WTC11 (cell line): ENCODE measurements at regions not wholly inside any gene's neighbourhood (a gene's known extent, or its start where the extent isn't known, plus 50 kb on each side); places are given as distances from the start of the nearest gene placed in this dataset.

Experiments
- ATAC-seq: fragments of 200-7000 bp; cut with Tn5 transposase; 2 replicates; pipeline ENCODE4 v1.10.0; 2021; ENCODE audit warnings: mild to moderate bottlenecking, moderate library complexity
- CTCF ChIA-PET: fragments of 300-600 bp; sonication (Branson Sonifier 250); formaldehyde crosslinking; loops from one replicate; lab custom pipeline; 2021; ENCODE audit warnings: antibody characterized with exemption; lab: Charles Lee
- POLR2A ChIA-PET: fragments of 350-600 bp; sonication (Branson Sonifier 250); formaldehyde crosslinking; loops from one replicate; lab custom pipeline; 2021; ENCODE audit warnings: antibody characterized with exemption; lab: Charles Lee
- DNase-seq: peaks from one replicate; pipeline ENCODE4 v3.0.0; 2021; ENCODE audit warnings: low spot score
- H3K27ac Mint-ChIP-seq: 2 replicates; pipeline ENCODE4 v1.8.0; 2021; ENCODE audit warnings: mixed read lengths
- H3K27me3 Mint-ChIP-seq: 2 replicates; pipeline ENCODE4 v1.8.0; 2021; ENCODE audit warnings: low read depth, mild to moderate bottlenecking, moderate library complexity, mixed read lengths
- H3K36me3 Mint-ChIP-seq: 2 replicates; pipeline ENCODE4 v1.8.0; 2021; ENCODE audit warnings: mixed read lengths
- H3K4me1 Mint-ChIP-seq: 2 replicates; pipeline ENCODE4 v1.8.0; 2022; ENCODE audit warnings: mixed read lengths
- H3K4me3 Mint-ChIP-seq: 2 replicates; pipeline ENCODE4 v1.8.0; 2021; ENCODE audit warnings: mild to moderate bottlenecking, moderate library complexity, mixed read lengths
- H3K9me3 Mint-ChIP-seq: 2 replicates; pipeline ENCODE4 v1.8.0; 2021; ENCODE audit warnings: mixed read lengths
- ATF6 ChIP-seq: sonication (generic); formaldehyde crosslinking; IDR thresholded peaks from 2 replicates; pipeline ENCODE4 v1.8.1; 2023; ENCODE audit warnings: mild to moderate bottlenecking, missing genetic modification reagents
- CBFB ChIP-seq: sonication (generic); formaldehyde crosslinking; IDR thresholded peaks from 2 replicates; pipeline ENCODE4 v1.8.1; 2022; ENCODE audit warnings: mild to moderate bottlenecking, low read depth, missing genetic modification reagents
- CTCF ChIP-seq: fragments of 200-600 bp; IDR thresholded peaks from 2 replicates; pipeline ENCODE4 v1.8.0; 2022; ENCODE audit warnings: antibody characterized with exemption
- ETV6 ChIP-seq: sonication (generic); formaldehyde crosslinking; IDR thresholded peaks from 2 replicates; pipeline ENCODE4 v1.8.1; 2022; ENCODE audit warnings: mild to moderate bottlenecking, missing genetic modification reagents
- FOXJ3 ChIP-seq: sonication (generic); formaldehyde crosslinking; IDR thresholded peaks from 2 replicates; pipeline ENCODE4 v1.9.0; 2021; ENCODE audit warnings: missing genetic modification reagents, mild to moderate bottlenecking, borderline replicate concordance
- FOXP1 ChIP-seq: sonication (generic); formaldehyde crosslinking; IDR thresholded peaks from 2 replicates; pipeline ENCODE4 v1.8.0; 2022; ENCODE audit warnings: missing genetic modification reagents, mild to moderate bottlenecking, moderate library complexity, borderline replicate concordance
- GRHL2 ChIP-seq: fragments of 250-450 bp; sonication (Bioruptor Pico); IDR thresholded peaks from 2 replicates; pipeline ENCODE4 v1.8.0; 2022; ENCODE audit warnings: mild to moderate bottlenecking, moderate library complexity; ENCODE audit not compliant: insufficient replicate concordance, severe bottlenecking
- GTF2I ChIP-seq: fragments of 250-450 bp; sonication (Bioruptor Pico); conservative IDR thresholded peaks from 2 replicates; pipeline ENCODE4 v1.4.0; 2021; ENCODE audit warnings: mild to moderate bottlenecking
- JAZF1 ChIP-seq: fragments of 250-450 bp; sonication (Bioruptor Pico); IDR thresholded peaks from 2 replicates; pipeline ENCODE4 v1.9.0; 2021; ENCODE audit warnings: moderate library complexity, mild to moderate bottlenecking, inconsistent platforms
- MYBL2 ChIP-seq: sonication (generic); formaldehyde crosslinking; IDR thresholded peaks from 2 replicates; pipeline ENCODE4 v1.8.1; 2023; ENCODE audit warnings: mild to moderate bottlenecking, moderate library complexity, missing genetic modification reagents
- NFATC4 ChIP-seq: fragments of 250-450 bp; sonication (Bioruptor Pico); IDR thresholded peaks from 2 replicates; pipeline ENCODE4 v1.9.0; 2021; ENCODE audit warnings: mild to moderate bottlenecking
- NR2C2 ChIP-seq: sonication (generic); formaldehyde crosslinking; IDR thresholded peaks from 2 replicates; pipeline ENCODE4 v1.8.0; 2022; ENCODE audit warnings: mild to moderate bottlenecking, missing genetic modification reagents
- RORB ChIP-seq: fragments of 250-450 bp; sonication (Bioruptor Pico); IDR thresholded peaks from 2 replicates; pipeline ENCODE4 v1.9.0; 2021; ENCODE audit warnings: mild to moderate bottlenecking
- SOX15 ChIP-seq: fragments of 250-450 bp; sonication (Bioruptor Pico); IDR thresholded peaks from 2 replicates; pipeline ENCODE4 v1.9.0; 2021; ENCODE audit warnings: mild to moderate bottlenecking
- SP1 ChIP-seq: sonication (generic); formaldehyde crosslinking; conservative IDR thresholded peaks from 2 replicates; pipeline ENCODE4 v1.8.1; 2022; ENCODE audit warnings: missing genetic modification reagents
- ZBTB43 ChIP-seq: sonication (generic); formaldehyde crosslinking; IDR thresholded peaks from 2 replicates; pipeline ENCODE4 v1.8.1; 2023; ENCODE audit warnings: mild to moderate bottlenecking, missing genetic modification reagents
- ZNF219 ChIP-seq: sonication (generic); formaldehyde crosslinking; IDR thresholded peaks from 2 replicates; pipeline ENCODE4 v1.8.0; 2023; ENCODE audit warnings: missing genetic modification reagents, mild to moderate bottlenecking, borderline replicate concordance
- ZNF232 ChIP-seq: sonication (generic); formaldehyde crosslinking; IDR thresholded peaks from 2 replicates; pipeline ENCODE4 v1.8.0; 2022; ENCODE audit warnings: mild to moderate bottlenecking, missing genetic modification reagents
- ZNF263 ChIP-seq: sonication (generic); formaldehyde crosslinking; IDR thresholded peaks from 2 replicates; pipeline ENCODE4 v1.8.1; 2022; ENCODE audit warnings: low read depth, mild to moderate bottlenecking, moderate library complexity, missing genetic modification reagents
- ZNF317 ChIP-seq: sonication (generic); formaldehyde crosslinking; IDR thresholded peaks from 2 replicates; pipeline ENCODE4 v1.8.1; 2023; ENCODE audit warnings: low read depth, mild to moderate bottlenecking, moderate library complexity, missing genetic modification reagents, borderline replicate concordance
- ZNF396 ChIP-seq: fragments of 250-450 bp; sonication (Bioruptor Pico); IDR thresholded peaks from 2 replicates; pipeline ENCODE4 v1.8.0; 2021; ENCODE audit warnings: mild to moderate bottlenecking, moderate library complexity, borderline replicate concordance

GRCh38 chr10:9198611-9199010 is 1144.1 kb downstream of the GATA3 start (continued):
- no peak for TF ChIP-seq ETV6 (CRISPR knock-in tag)

- Mint-ChIP-seq H3K27me3 (no peaks in the 10 kb centered on the region; the same call in 1 of the 2 replicates), H3K4me3 (no peak overlapping the region), H3K27ac (no peak overlapping the region), H3K36me3 (no peaks in the 10 kb centered on the region), H3K9me3 (no peaks in the 10 kb centered on the region), H3K4me1 (no peaks in the 10 kb centered on the region)
- TF ChIP-seq ZNF219 (CRISPR knock-in tag) (no peak), SP1 (CRISPR knock-in tag) (no peak), ZBTB43 (no peak), RORB (CRISPR knock-in tag) (no peak), SOX15 (CRISPR knock-in tag) (no peak), NFATC4 (CRISPR knock-in tag) (no peak), JAZF1 (CRISPR knock-in tag) (no peak), ATF6 (CRISPR knock-in tag) (no peak), GRHL2 (CRISPR knock-in tag) (no peak)
- ATAC-seq (no peak), DNase-seq (no peak)
- ChIA-PET CTCF (no interaction called here), POLR2A (no interaction called here)
Observed at GRCh38 chr10:9205558-9205957, 1151.1 kb downstream of the GATA3 start.

GRCh38 chr10:9209105-9209798 is 1154.8 kb downstream of the GATA3 start:
- no peaks in the 10 kb centered on the region for H3K36me3 Mint-ChIP-seq
- CTCF ChIA-PET: interaction anchor here (0.6 to 1.4 kb wide), 7 partner anchors 11 to 1796 kb away, joined by 3 to 5 read pairs (median 3); no protein-coding TSS in a partner anchor
- H3K4me3 Mint-ChIP-seq: no peak overlapping the region
- H3K9me3 Mint-ChIP-seq: no peaks in the 10 kb centered on the region
- ATAC-seq: peak; percentile 86
- no peaks in the 10 kb centered on the region; the same call in 1 of the 2 replicates for H3K27me3 Mint-ChIP-seq
- peak; percentile 80 for DNase-seq
- no peaks in the 10 kb centered on the region for H3K4me1 Mint-ChIP-seq
- H3K27ac Mint-ChIP-seq: no peak overlapping the region
- TF ChIP-seq CTCF: peak; percentile 81
- no peak for TF ChIP-seq NR2C2 (CRISPR knock-in tag)
- TF ChIP-seq ZNF263 (CRISPR knock-in tag): no peak
- TF ChIP-seq, all 79 proteins: peak for 1
- POLR2A ChIA-PET: no interaction called here

GRCh38 chr10:9211228-9211627 is 1156.7 kb downstream of the GATA3 start:
- Mint-ChIP-seq H3K27ac (no peak overlapping the region), H3K36me3 (no peaks in the 10 kb centered on the region), H3K27me3 (no peaks in the 10 kb centered on the region; the same call in 1 of the 2 replicates)
- POLR2A ChIA-PET: no interaction called here
- ATAC-seq (peak; percentile 59; the same call in 1 of the 2 replicates), DNase-seq (no peak)
- TF ChIP-seq ZNF232 (CRISPR knock-in tag) (no peak), FOXP1 (no peak), MYBL2 (CRISPR knock-in tag) (no peak), GTF2I (no peak), NR2C2 (CRISPR knock-in tag) (no peak), ZNF317 (CRISPR knock-in tag) (no peak), ZNF396 (no peak), FOXJ3 (no peak), CBFB (CRISPR knock-in tag) (no peak)
- TF ChIP-seq, all 79 proteins: peak for 0
- Mint-ChIP-seq H3K4me1 (no peaks in the 10 kb centered on the region), H3K9me3 (no peaks in the 10 kb centered on the region), H3K4me3 (no peak overlapping the region)
- CTCF ChIA-PET: no interaction called here
